ENCODE measurements at regions not wholly inside any gene's neighbourhood (a gene's known extent, or its start where the extent isn't known, plus 50 kb on each side); places are given as distances from the start of the nearest gene placed in this dataset.

DNA sequence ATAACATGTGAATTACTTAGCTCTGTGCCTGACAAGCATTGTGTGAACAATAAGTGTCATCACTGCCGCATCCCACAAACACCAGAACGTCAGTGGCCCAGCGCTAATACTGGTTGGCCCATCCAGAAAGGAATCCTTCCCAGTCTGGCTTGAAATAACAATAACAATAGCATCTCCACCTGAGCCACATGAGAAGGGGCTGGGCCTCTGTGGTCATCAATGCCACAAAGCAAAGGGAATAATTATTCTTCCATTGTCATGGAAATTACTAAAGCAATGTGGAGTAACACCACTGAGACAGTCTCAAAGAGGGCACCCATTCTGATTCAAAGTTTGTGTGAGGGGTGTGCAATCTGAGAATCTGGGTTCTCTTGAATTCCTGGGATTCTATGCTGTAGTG is 105.7 kb upstream of the INHBA start:
- DNase-seq (ENCODE audit: low spot score): no peak
- ATAC-seq: no peak

DNA sequence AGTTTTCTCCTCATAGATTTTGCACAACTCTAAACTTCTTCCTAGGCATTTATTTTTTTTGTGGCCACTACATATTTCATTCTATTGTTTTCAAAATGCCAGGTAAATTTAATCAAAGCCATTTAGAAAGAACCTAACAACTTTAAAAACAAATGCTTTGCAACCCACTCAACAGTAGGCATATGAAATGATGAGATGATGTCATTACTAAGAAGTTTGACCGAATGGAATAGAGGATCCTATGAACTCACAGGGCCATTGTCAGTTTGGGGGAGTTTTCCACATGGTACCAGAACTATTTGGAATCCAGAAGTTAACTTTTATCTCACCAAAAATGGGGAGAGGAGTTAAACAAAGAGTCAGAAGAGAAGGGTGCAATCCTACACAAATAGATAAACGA is 100.7 kb upstream of the INHBA start:
- ATAC-seq (no peak), DNase-seq (ENCODE audit: low spot score) (no peak)

DNA sequence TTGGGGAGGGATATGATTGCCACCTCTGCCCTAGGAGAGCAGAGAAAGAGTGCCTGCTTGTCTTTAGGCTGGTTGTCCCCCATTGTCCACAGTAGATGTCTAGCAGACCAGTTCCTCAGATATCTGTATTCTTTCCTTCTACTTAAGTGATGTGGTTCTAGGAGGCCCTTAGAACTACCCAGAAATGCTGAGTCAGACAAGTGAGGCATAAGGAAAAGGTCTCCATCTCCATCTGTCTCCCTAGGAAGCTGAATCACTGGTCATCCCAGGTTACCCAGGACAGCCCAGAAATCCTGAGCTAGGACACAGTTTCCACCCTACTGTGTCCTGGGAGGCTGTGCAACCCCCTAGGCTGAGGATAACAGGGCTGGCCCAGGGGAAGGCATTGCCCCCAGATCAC is 93.4 kb upstream of the INHBA start:
- no peak for ATAC-seq
- DNase-seq (ENCODE audit: low spot score): no peak

DNA sequence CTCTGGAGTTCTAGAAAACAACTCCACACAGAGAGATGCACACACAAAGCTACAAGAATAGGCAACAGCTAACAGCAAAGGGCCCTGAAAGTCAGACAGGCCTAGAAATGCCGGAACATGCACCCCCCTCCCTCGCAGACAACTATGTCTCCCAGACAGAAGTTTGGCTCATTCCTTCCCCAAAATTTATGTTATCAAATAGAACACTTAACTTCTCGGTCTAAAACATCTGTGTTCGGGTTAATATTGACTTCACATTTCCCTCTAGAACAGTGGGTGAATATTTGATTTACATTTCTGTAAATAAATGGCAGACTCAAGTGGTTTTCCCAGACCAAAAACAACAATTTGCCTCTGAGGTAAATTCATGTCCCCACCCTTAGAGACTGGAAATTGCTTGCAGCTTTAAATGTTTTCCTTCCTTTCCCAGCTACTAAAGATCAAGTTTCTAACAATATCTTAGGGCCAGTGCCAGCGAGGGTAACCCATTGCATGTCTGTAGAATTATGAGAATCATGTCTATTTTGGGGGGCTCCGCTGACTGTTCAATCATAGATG is 92.5 kb upstream of the INHBA start:
- ATAC-seq: no peak
- DNase-seq (ENCODE audit: low spot score): no peak

DNA sequence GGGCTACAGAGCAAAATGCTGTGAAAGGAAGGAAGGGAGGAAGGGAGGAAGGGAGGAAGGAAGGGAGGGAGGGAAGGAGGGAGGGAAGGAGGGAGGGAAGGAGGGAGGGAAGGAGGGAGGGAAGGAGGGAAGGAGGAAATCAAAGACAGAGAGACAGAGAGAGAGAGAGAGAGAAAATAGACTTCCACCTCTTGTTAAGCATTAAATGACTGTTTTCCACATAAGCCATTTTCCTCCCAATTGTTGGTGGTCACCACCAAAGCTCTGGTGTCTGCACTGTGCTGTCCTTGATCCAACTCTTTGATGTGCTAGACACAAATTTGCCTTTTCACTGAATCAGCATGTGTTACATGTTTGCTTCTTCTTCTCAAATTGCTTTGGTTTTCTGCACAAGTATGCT is 90.7 kb upstream of the INHBA start:
- DNase-seq (ENCODE audit: low spot score): no peak
- no peak for ATAC-seq

DNA sequence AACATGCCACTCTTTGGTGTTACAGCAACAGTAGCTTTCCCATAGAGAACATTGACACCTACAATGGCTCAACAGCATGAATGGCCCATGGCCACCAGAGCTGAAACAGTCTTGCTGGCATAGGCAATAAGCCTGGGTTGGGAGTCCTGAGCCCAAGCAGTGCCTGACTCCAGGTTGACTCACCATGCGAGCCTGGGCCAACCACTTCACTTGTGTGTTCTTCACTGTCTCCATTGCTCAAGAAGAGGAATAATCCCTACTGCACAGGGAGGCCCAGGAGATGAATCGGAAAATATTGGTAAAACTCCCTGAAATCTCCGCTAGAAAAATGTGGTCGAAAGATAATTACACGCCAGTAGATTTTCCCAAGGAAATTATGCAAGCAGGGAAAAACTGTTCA is 89.2 kb upstream of the INHBA start:
- ATAC-seq (no peak), DNase-seq (ENCODE audit: low spot score) (no peak)

DNA sequence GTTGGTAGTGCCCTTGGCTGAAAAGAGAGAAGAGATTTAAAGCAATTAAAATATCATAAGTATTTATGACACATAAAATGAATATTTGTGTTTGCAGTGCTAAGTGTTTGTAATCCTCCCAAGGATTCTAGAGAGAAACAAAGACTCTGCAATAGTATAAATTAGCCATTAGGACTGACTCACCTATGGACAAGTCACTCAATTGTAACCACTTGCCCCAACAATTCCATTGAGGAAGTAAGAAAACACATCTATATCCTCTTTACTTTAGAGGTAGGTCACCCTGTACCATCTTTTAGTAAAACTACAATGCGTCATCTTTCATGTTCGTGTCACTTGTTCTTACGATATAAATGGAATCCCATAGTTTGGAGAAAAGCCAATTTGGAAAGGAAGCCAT is 85.7 kb upstream of the INHBA start:
- ATAC-seq (no peak), DNase-seq (ENCODE audit: low spot score) (no peak)

DNA sequence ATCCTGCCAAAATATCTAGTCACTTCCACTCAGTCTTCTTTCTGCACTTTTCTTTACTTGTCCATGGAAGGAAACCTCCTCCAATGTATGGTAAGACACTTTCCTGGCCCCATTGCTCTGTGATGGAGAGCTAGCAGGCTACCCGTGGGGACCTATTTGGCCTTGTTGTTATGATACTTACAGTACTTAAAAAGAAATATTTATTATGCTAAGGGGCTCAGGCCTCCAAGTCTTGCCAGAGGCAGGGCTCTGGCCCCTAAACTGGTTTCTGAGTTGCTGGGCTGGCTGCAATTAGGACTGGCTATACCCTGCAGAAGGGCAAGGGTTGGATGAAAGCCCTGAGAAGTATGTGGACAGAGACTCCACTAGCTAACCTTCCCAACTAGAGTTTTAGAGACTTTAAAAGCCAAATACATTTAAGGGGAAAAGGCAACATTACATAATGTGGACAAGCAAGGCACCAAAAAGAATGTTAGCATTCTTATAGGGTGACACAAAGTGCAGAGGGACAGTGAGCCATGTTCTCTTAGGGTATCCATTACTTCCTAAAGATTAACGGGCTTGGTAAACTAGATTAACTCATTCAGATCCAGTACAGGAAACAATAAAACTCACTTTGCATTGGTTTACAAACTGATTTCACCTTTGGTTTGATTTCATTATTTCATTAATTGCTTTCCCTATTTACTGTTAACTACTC is 84.9 kb upstream of the INHBA start:
- ATAC-seq (no peak), DNase-seq (ENCODE audit: low spot score) (no peak)

DNA sequence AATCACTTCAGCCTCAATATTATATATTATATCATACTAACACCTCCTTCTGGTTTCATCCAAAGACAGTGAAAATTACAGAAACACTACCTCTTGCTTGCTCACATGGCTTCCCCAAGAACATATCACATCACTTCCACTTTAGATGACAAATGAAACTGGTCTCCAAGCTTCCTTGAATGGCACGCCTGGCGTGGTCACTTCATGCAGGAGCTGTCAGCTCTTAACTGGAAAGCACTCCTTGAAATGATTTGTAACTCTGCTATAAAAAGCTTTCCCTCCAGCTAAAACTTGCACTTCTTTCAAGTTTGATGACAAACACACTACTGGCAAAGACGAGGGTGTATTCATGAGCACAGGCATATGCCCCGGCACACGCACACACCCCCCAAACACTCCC is 84.1 kb upstream of the INHBA start:
- no peak for ATAC-seq
- no peak for DNase-seq (ENCODE audit: low spot score)

DNA sequence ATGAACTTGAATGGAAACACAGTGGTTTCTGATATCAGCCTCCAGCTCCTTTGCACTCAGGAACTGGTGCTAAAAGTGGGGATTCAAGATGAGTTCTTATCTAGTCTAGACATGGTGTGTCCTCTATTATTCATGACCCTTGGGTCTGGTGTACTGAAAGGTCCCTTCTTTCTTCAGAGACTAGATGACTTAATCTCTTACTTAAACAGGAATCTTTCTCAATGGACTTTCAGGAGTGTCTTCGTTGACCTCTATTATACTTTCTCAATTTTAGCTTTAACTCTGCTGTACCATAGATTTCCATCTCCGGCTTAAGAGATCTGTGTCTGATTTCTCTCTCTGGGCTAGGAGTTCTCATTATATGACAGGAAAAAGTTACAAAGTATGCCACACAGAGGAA is 83.5 kb upstream of the INHBA start:
- no peak for DNase-seq (ENCODE audit: low spot score)
- ATAC-seq: no peak

DNA sequence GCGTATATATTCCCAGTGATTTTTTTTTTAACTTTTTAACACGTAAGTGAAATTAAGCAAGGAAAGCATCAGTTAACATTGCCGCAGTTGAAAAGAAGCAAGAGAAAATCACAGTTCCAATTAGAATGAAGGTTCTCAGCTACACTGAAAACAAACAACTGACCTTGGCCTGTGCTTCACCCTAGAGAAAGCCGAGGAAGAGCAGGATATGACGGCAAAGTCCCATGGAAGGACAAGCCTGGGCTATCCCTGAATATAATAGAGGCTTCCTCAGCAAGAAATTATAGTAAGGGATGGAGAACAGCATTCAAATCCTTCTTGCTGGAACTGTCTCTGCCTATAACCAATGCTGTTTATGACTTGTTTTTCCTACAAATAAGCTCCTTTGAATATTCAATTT is 83.0 kb upstream of the INHBA start:
- peak; percentile 51 for ATAC-seq
- no peak for DNase-seq (ENCODE audit: low spot score)

DNA sequence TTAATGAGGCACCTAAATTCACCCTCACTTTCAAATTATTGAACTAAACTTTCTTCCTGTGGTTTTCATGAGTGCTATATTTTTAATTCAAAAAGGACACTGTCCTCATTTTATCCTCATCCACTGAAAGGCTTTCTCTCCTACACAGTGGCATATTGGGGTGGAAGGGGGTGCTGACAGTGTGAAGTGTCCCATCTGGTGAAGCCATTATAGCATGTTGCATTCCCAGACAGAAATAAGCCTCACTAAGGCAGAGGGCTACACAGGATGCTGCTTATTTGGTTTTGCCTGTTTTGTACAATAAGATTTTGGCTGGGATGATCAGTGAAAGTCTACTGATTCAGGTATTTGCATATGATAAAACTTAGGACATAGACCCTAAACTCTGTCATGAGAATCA is 82.4 kb upstream of the INHBA start:
- DNase-seq (ENCODE audit: low spot score): no peak

DNA sequence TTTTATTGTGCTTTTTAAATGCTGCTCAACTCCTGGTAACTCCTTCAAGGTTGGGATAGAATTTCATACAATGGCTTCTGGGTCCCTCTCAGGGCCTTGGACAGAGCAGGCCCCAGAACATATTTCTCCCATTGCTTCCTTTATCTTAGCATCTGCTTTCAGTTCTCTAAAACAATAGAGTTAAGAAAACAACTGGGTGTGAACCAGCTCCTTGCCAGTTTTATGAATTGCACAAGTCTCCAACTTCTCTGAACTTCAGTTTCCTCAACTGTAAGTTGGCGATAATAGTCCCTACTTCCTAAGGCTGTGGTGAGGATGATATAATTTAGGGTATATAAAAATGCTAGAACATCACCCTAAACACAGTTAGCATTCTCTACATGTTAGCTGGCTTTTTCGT is 77.0 kb upstream of the INHBA start:
- DNase-seq (ENCODE audit: low spot score) (no peak), ATAC-seq (peak; percentile 46)

More for the DNA sequence above, 82.4 kb upstream of the INHBA start:
- no peak for ATAC-seq

DNA sequence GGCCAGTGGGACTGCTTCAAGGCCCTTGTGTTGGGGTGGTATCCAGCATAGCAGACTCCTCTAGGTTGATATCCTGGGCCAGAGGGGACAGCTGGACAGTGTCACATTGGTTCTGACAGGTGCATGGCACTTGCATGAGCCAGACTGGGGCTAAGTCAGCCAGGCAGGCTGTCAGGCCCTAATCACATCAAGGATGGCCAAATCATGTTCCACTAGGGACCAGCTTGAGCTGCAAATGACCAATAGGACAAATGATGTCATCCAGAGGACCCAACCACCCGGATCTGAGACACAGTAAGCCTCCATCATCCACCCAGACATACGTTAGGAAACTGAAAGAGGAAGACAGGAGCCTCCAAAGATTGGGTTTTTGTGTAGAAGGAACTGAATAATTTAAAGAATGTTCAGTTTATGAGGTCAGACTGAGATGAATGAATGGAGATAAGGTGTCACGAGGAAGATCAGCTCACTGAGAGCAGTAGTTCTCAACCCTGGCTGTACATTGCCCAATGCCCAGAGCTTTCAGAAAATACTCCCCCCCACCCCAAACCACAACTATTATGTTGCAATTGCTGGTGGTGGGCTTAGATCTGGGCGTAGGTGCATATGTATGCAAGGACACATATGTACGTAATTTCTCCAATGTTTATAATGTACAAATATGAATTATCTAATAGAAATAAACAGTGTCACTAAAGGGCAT is 75.2 kb upstream of the INHBA start:
- ATAC-seq: no peak
- no peak for DNase-seq (ENCODE audit: low spot score)

DNA sequence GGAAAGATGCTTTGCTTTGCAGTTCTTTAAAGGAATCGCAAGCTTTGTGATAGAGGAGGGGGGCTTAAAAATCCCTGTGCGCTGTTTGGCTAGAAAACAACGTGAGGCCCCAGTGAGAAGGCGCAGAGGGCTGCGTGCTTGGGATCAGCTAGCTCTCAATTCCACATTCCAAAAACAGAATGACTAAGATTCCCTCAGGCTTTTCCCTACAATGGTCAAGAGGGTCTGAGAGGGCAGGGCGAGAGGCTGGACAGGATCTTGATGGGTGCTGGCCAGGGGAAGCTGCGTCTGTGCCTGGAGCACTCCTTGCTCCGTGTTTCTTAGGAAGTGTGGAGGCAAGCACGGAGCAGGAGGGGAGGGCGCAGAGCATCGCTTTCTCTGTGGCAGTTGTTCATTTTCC is 72.1 kb upstream of the INHBA start:
- DNase-seq (ENCODE audit: low spot score) (no peak), ATAC-seq (no peak)

DNA sequence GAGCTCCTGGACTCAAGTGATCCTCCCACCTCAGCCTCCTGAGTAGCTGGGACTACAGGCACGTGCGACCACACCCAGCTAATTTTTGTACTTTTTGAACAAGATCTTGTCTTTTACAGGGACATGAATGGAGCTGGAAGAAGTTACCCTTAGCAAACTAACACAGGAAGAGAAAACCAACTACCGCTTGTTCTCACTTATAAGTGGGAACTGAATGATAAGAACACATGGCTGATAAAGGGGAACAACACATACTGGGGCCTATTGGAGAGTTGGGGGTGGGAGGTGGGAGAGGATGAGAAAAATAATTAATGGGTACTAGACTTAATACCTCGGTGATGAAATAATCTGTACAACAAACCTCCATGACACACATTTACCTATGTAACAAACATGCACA is 70.9 kb upstream of the INHBA start:
- ATAC-seq: no peak
- DNase-seq (ENCODE audit: low spot score): no peak

DNA sequence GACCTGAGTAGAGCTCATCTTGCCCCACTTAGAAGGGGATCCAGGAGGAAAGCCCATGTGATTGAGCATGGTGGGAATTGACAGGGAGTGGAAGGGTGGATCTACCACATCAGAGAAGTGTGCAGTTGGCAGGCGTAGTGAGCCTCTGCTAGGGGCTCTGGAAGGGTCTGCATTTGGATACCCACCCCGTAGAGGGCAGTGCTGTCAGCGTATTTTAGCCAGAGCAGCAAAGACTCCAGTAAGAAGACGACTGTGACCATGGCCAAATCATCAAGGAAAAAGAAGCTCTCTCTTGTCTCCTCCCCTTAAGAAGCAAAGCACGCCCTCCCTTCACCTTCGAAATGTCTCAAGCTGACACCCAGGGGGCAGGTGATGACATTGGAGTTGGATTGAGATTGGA is 68.8 kb upstream of the INHBA start:
- DNase-seq (ENCODE audit: low spot score) (no peak), ATAC-seq (no peak)

DNA sequence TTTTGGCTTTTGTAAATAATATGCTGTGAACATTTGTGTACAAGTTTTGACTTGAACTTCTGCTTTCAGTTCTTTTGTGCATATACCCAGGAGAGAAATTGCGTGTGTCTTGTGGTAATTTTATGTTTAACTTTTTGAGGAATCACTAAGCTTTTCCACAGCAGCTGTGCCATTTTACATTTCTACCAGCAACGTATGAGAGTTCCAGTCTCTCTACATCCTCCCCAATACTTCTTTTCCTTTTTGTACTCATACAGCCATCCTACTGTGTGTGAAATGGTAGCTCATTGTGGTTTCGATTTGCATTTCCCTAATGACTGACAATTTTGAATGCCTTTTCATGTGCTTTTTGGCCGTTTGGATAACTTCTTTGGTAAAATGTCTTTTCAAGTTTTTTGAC is 66.3 kb upstream of the INHBA start:
- DNase-seq (ENCODE audit: low spot score): no peak
- ATAC-seq: no peak

DNA sequence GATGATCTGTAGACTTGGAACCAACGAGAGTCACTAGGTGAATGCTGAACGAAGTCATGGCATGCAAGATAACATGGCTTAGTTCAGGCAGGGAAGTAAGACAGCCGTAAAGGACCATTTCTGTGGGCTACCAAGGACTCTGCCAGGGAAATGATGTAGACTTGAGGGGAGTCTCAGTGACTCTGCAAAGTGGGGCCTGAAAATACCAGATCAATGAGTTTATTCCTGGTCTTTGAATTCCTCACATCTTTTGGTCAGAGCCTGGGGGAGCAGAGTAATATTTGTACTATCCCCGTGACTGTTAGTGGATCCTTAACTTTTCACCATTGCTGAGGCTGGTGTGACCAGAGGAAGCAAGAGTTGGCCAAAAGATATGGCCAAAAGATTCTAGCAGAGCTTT is 60.7 kb upstream of the INHBA start:
- ATAC-seq (no peak), DNase-seq (ENCODE audit: low spot score) (no peak)

DNA sequence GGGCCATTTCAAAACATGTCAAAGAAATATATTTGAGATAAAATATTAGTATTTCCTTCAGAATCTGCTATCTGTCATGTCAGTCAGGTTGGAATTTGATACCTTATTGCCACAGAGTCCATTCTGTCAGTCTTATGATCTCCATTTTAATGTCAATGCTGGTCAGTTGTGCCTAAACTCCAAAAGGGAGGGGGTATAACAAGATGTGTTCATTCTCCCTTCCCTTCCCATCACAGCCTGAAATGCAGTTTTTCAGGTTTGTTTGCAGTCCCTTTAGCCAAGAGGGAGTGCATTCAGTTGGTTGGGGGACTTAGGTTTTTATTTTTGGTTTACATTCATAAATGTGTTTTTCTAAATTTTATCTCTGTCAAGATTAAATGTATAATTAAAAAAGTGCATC is 59.8 kb upstream of the INHBA start:
- DNase-seq (ENCODE audit: low spot score) (no peak), ATAC-seq (no peak)

DNA sequence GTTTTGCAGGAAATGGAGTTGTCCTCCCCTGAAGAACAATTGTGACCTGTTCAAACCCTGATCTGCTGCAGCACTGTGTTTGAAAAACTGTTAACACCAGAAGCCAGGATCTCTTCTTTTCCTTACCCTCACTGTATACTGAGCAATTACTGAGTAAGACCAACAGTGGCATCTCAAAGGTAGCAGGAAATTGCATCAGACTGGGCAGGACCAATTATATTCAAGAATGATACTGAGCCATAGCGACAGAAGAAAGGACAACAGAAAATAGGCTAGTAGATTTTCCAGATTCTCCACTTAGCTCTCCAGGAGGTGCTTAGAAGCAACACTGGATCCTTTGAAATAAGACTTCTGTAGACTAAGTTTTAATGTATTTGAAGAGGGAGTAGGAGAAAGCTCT is 57.4 kb upstream of the INHBA start:
- DNase-seq (ENCODE audit: low spot score) (no peak), ATAC-seq (no peak)

DNA sequence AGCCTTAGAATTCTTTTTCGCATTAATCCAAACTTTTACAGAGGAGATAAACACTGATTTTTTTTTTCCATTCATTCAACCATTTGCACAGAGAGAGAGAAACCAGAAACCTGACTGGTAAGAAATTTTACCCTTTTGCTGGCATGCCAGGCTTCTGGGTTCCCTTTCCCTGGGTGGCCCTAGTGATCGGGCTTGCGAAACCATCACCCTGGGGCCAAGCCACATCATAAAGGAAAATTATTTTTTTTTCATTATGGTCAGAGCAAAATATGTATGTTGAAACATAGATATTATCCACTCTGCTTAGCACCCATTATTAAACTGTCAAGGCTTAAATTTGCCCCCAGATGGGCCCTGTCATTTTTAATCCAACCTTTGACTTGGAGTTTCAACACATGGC is 55.4 kb upstream of the INHBA start:
- DNase-seq (ENCODE audit: low spot score) (no peak), ATAC-seq (no peak)

All from left lobe of liver (tissue), 2 donors.